ENCODE measurements at regions not wholly inside any gene's neighbourhood (a gene's known extent, or its start where the extent isn't known, plus 50 kb on each side); places are given as distances from the start of the nearest gene placed in this dataset.
"Not testable (repeated sequence)": the region's sequence is repeated elsewhere in the genome, so short reads cannot be mapped to it uniquely, and the experiment has no call there.

DNA sequence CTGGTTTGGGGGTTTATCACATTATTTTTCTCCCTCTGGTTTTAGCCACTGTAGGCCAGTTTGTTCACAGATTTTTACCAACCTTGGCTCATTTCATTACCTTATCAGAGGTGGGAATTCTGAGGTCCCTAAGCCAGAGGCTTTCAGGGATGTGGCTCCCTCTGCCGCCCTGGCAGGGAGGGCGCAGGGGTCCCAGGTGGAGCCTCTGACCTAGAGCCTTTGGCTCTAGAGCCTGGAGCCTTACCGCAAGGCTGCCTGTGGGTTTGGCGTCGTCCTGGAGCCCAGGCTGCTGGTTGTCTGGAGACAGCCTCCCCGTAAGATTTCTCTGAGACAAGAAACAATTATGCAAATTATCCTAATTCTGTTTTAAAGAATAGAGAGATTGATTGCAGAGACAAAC, 188.0 kb downstream of the LMLN start:
- not testable (repeated sequence) for DNase-seq

DNA sequence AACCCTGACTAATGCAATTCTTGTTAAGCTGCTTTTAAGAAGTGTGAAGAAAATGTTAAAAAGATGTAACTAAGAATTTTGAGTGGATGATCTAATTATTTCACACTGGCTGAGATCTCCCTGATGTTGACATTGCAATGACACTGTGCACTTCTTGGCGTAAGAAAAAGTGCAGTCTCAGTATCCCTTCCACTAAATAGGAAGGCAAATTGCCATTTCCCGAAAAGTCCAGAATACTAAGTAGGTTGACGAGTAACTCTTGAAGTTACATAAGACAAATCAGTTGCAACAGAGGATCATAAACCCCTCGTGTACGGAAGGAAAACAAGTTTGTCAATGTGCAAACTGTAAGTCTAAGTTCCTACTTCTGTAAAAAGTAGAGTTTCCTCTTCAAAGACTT, 189.9 kb downstream of the LMLN start:
- DNase-seq: not testable (repeated sequence)

DNA sequence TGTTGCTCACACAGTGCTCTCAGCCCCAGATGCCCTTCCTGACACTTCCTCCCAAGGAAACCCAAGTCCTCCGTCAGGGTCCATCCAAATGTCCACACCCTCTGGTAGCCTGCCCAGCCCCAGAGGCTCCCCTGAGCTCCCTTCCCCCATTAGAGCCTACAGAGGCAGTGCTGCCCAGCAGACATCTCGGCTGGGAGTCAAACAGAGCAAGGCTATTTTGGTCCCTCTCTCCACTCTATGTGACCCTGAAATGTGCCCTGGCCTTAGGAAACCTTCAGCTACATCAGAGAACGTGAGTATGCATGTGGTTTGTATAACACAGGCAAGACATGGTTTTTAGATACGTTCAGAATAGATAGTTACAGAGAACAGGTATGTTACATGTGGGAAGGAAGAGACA, 191.8 kb downstream of the LMLN start:
- not testable (repeated sequence) for DNase-seq

DNA sequence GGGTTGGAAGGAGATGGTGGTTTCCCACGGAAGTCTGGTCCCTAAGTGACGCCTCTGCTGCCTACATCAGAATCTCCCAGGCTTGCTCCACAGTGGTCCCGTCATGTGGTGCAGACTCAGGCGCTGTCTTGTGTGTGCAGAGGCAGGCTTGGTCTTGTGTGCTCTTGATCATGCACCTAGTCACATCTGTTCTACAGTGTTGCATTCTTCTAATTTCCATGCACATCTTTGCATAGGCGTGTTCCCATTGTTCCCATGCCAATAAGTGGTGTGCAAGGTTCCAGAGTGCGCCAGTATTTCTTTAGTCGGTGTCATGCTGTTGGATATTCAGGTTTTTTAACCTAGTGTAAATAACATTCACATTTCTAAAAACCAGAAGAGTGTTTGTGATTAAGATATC, 195.8 kb downstream of the LMLN start:
- not testable (repeated sequence) for DNase-seq

GRCh38 chr3:198157231-198157868, 197.3 kb downstream of the LMLN start:
- DNase-seq: not testable (repeated sequence)

DNA sequence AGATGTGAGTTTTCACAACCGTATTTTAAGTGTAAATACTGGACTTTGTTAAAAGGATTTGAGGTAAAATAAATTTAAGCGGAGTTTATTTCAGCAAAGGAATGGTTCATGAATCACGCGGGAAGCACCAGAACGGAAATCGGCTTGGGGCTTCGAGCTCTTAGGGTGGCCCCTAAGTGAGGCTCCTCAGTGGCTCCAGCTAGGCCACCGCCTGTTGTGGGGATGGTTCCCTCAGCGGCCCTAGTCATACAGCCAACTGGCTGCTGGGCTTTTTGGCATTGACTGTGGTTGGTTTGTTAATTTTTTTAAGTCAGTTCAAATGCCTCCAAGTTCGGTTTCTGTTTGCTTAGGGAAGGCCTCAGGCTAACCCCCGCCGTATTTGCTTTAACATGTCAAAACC, 198.0 kb downstream of the LMLN start:
- DNase-seq: not testable (repeated sequence)

- DNase-seq: peak; percentile 24 to 59 (median 55)
Measured at GRCh38 chr3:198167339-198168039, 207.5 kb downstream of the LMLN start.

- DNase-seq: not testable (repeated sequence)
Measured at GRCh38 chr3:198170781-198171180, 210.8 kb downstream of the LMLN start.

GRCh38 chr3:198173080-198173479, 213.1 kb downstream of the LMLN start:
- not testable (repeated sequence) for DNase-seq

DNA sequence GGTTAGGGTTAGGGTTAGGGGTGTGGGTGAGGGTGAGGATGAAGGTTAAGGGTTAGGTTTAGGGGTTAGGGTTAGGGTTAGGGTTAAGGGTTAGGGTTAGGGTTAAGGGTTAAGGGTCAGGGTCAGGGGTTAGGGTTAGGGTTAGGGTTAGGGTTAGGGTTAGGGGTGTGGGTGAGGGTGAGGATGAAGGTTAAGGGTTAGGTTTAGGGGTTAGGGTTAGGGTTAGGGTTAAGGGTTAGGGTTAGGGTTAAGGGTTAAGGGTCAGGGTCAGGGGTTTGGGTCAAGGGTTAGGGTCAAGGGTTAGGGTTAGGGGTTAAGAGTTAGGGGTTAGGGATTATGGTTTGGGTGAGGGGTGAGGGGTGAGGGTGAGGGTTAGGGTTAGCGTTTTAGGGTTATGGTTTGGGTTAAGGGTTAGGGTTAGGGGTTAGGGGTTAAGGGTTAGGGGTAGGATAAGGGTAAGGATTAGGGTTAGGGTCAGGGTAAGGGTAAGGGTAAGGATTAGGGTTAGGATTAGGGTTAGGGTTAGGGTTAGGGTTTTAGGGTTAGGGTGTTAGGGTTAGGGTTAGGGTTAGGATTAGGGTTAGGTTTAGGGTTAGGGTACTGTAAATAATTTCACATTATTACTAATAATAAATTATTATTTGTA, 214.0 kb downstream of the LMLN start:
- not testable (repeated sequence) for DNase-seq
